IPS DF 6.9 (cell line): ENCODE measurements at regions not wholly inside any gene's neighbourhood (a gene's known extent, or its start where the extent isn't known, plus 50 kb on each side); places are given as distances from the start of the nearest gene placed in this dataset.
"Not testable (repeated sequence)": the region's sequence is repeated elsewhere in the genome, so short reads cannot be mapped to it uniquely, and the experiment has no call there.

Source experiments
- DNase-seq: peaks from one replicate; pipeline ENCODE4 v3.0.0-alpha.2; 2013; ENCODE audit warnings: low read depth, low spot score
- H3K27ac ChIP-seq: one replicate; pipeline ENCODE4 v1.5.1; 2013; ENCODE audit warnings: low read length, control low read depth
- H3K27me3 ChIP-seq: 2 replicates; pipeline ENCODE4 v1.6.1; 2013; ENCODE audit warnings: mild to moderate bottlenecking, low read length; ENCODE audit not compliant: control insufficient read depth, insufficient read depth
- H3K36me3 ChIP-seq: 2 replicates; pipeline ENCODE4 v1.6.1; 2013; ENCODE audit warnings: low read length; ENCODE audit not compliant: control insufficient read depth, insufficient read depth
- H3K4me1 ChIP-seq: 2 replicates; pipeline ENCODE4 v1.6.1; 2013; ENCODE audit warnings: low read length; ENCODE audit not compliant: control insufficient read depth, insufficient read depth
- H3K4me3 ChIP-seq: 2 replicates; pipeline ENCODE4 v1.5.1; 2013; ENCODE audit warnings: mild to moderate bottlenecking, low read length
- H3K9me3 ChIP-seq: 2 replicates; pipeline ENCODE4 v1.6.1; 2013; ENCODE audit warnings: low read length, inconsistent platforms; ENCODE audit not compliant: control insufficient read depth, insufficient read depth
- WGBS: extraction: QIAGEN DNeasy Blood & Tissue Kit; methylation state at CpG from one replicate; pipeline ENCODE4 v1.1.7; 2013; ENCODE audit warnings: mixed read lengths, missing lambda C conversion rate; ENCODE audit not compliant: insufficient read length, insufficient coverage; 5-methylcytosine and 5-hydroxymethylcytosine counted together

- 100% methylated on average over 1 of the region's 4 CpGs for WGBS
- H3K4me1 ChIP-seq: no peaks in the 10 kb centered on the region
- no peak overlapping the region for H3K27ac ChIP-seq
- no peak for DNase-seq
- no peaks in the 10 kb centered on the region for H3K36me3 ChIP-seq
- H3K9me3 ChIP-seq: no peaks in the 10 kb centered on the region; the same call in 1 of the 2 replicates
- H3K4me3 ChIP-seq: no peak overlapping the region
- no peaks in the 10 kb centered on the region for H3K27me3 ChIP-seq
Measured at GRCh38 chr11:129546266-129546665, 170.6 kb downstream of the BARX2 start.

GRCh38 chr11:129557421-129557820 lies 181.8 kb downstream of the BARX2 start:
- Histone ChIP-seq H3K4me3 (no peak overlapping the region), H3K4me1 (no peaks in the 10 kb centered on the region), H3K27ac (no peak overlapping the region), H3K27me3 (no peaks in the 10 kb centered on the region; the same call in 1 of the 2 replicates), H3K36me3 (no peaks in the 10 kb centered on the region), H3K9me3 (no peaks in the 10 kb centered on the region)
- DNase-seq: no peak
- WGBS: no CpG with 5 or more reads among the region's 4 CpGs

GRCh38 chr11:129569007-129569406 lies 193.4 kb downstream of the BARX2 start:
- no peaks in the 10 kb centered on the region for H3K9me3 ChIP-seq
- H3K4me1 ChIP-seq: no peaks in the 10 kb centered on the region
- no peaks in the 10 kb centered on the region for H3K27me3 ChIP-seq
- H3K27ac ChIP-seq: no peak overlapping the region
- no peaks in the 10 kb centered on the region for H3K36me3 ChIP-seq
- no peak overlapping the region for H3K4me3 ChIP-seq
- no CpG with 5 or more reads among the region's 3 CpGs for WGBS
- no peak for DNase-seq

GRCh38 chr11:129572667-129573066 lies 197.0 kb downstream of the BARX2 start:
- DNase-seq, H3K27ac ChIP-seq, H3K4me3 ChIP-seq, H3K27me3 ChIP-seq, H3K36me3 ChIP-seq, H3K4me1 ChIP-seq, H3K9me3 ChIP-seq: not testable (repeated sequence)
- no CpG with 5 or more reads among the region's 8 CpGs for WGBS

GRCh38 chr11:129573161-129573560 lies 197.5 kb downstream of the BARX2 start:
- no peaks in the 10 kb centered on the region for H3K36me3 ChIP-seq
- H3K4me1 ChIP-seq: no peaks in the 10 kb centered on the region
- H3K9me3 ChIP-seq: no peaks in the 10 kb centered on the region
- no peaks in the 10 kb centered on the region for H3K27me3 ChIP-seq
- no peak for DNase-seq
- no peak overlapping the region for H3K4me3 ChIP-seq
- WGBS: no CpG with 5 or more reads among the region's 13 CpGs
- no peak overlapping the region for H3K27ac ChIP-seq

GRCh38 chr11:129574431-129574830 lies 198.8 kb downstream of the BARX2 start:
- no peak overlapping the region for H3K27ac ChIP-seq
- no peaks in the 10 kb centered on the region for H3K4me1 ChIP-seq
- no peak for DNase-seq
- no peaks in the 10 kb centered on the region for H3K27me3 ChIP-seq
- H3K9me3 ChIP-seq: no peaks in the 10 kb centered on the region
- H3K4me3 ChIP-seq: no peak overlapping the region
- WGBS: no CpG with 5 or more reads among the region's 13 CpGs
- H3K36me3 ChIP-seq: no peaks in the 10 kb centered on the region

- no peak overlapping the region for H3K4me3 ChIP-seq
- H3K27ac ChIP-seq: no peak overlapping the region
- H3K9me3 ChIP-seq: no peaks in the 10 kb centered on the region
- WGBS: no CpG with 5 or more reads among the region's 2 CpGs
- no peak for DNase-seq
- H3K27me3 ChIP-seq: no peaks in the 10 kb centered on the region
- H3K4me1 ChIP-seq: no peaks in the 10 kb centered on the region
- H3K36me3 ChIP-seq: no peaks in the 10 kb centered on the region
Measured at GRCh38 chr11:129576652-129577051, 201.0 kb downstream of the BARX2 start.

- WGBS: no CpG with 5 or more reads among the region's 4 CpGs
- Histone ChIP-seq H3K27ac (no peak overlapping the region), H3K27me3 (no peaks in the 10 kb centered on the region), H3K9me3 (no peaks in the 10 kb centered on the region), H3K36me3 (no peaks in the 10 kb centered on the region), H3K4me3 (no peak overlapping the region; the same call in 1 of the 2 replicates), H3K4me1 (no peaks in the 10 kb centered on the region)
- DNase-seq: no peak
Measured at GRCh38 chr11:129578006-129578405, 202.4 kb downstream of the BARX2 start.

GRCh38 chr11:129580278-129580677 lies 204.6 kb downstream of the BARX2 start:
- Histone ChIP-seq H3K9me3 (no peaks in the 10 kb centered on the region), H3K27ac (no peak overlapping the region), H3K4me3 (no peak overlapping the region), H3K27me3 (no peaks in the 10 kb centered on the region; the same call in 1 of the 2 replicates), H3K4me1 (no peaks in the 10 kb centered on the region), H3K36me3 (no peaks in the 10 kb centered on the region)
- no CpG with 5 or more reads among the region's 10 CpGs for WGBS
- DNase-seq: no peak

GRCh38 chr11:129584316-129584715 lies 208.7 kb downstream of the BARX2 start:
- Histone ChIP-seq H3K36me3 (no peaks in the 10 kb centered on the region), H3K27ac (no peak overlapping the region), H3K9me3 (no peaks in the 10 kb centered on the region), H3K4me3 (no peak overlapping the region), H3K4me1 (no peaks in the 10 kb centered on the region), H3K27me3 (no peaks in the 10 kb centered on the region; the same call in 1 of the 2 replicates)
- DNase-seq: no peak
- no CpG with 5 or more reads among the region's 6 CpGs for WGBS

GRCh38 chr11:129589190-129589860 lies 213.7 kb downstream of the BARX2 start:
- no CpG with 5 or more reads among the region's 5 CpGs for WGBS
- H3K4me1 ChIP-seq: peaks cover 8% of the 10 kb centered on the region; the same call in 1 of the 2 replicates
- peak; percentile 13 for DNase-seq
- H3K4me3 ChIP-seq: no peak overlapping the region
- no peak overlapping the region for H3K27ac ChIP-seq
- no peaks in the 10 kb centered on the region for H3K36me3 ChIP-seq
- no peaks in the 10 kb centered on the region for H3K9me3 ChIP-seq
- no peaks in the 10 kb centered on the region for H3K27me3 ChIP-seq
